RKO (cell line): ENCODE measurements at regions not wholly inside any gene's neighbourhood (a gene's known extent, or its start where the extent isn't known, plus 50 kb on each side); places are given as distances from the start of the nearest gene placed in this dataset.
A peak's percentile ranks its signal among the peaks of the same experiment; 100 is the strongest.
"Not testable (repeated sequence)": the region's sequence is repeated elsewhere in the genome, so short reads cannot be mapped to it uniquely, and the experiment has no call there.

ENCODE experiments used
- DNase-seq: peaks from one replicate; pipeline ENCODE4 v3.0.0-alpha.2; 2016; ENCODE audit warnings: low spot score

DNA sequence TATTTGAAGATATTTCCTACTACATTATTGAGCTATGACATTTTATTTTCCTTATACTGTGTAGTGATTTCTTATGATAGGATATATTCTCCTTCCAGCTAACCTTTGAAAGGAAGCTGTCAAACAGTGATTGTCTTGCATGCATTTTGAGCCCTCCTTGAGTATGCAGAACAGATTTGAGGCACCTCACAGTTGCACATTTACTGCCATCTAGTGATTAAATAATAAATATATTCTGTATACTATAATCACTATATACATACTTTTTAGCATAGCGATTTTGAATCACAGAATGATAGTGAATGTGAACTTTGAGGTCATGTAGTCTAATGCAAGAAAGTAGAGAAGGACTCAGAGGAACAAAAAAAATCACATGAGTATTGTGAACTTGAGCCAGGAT is 268.4 kb upstream of the CDH19 start:
- DNase-seq = peak; percentile 64

- DNase-seq = no peak
These were observed 263.8 kb upstream of the CDH19 start for GRCh38 chr18:66867653-66868052.

GRCh38 chr18:66866427-66866940 is 262.6 kb upstream of the CDH19 start:
- DNase-seq = not testable (repeated sequence)

DNA sequence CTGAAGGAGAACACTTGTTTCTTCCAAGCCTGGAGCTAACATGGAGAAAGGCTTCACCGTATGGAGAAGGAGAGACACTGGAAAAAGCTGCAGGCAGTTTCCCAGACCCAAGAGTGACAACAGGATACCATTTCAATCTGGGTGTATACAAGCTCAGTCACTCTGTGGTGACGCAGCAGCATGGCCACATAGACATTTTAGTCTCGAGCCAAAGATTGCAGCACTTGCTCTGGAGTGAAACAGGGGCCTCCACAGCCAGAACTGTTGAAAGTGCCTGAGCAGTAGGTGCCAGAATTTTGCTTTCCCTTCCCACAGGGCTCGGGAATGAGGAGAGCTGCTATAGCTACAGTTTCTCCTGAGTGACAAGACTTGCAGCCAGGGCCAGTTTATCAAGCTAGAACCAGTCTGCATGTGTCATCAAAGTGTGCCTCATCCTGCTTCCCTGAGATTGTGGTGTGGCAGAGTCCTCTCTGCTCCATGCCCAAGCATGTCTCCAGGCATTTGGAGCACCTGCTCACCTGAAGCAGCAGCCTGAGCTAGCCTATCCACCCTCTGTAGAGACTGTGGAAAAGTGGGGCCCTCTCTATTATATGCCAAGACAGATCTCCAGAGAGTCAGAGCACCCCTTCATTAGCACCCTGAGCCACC is 234.6 kb upstream of the CDH19 start:
- DNase-seq = peak; percentile 19

- no peak for DNase-seq
These were observed 229.8 kb upstream of the CDH19 start for GRCh38 chr18:66833646-66834045.

DNA sequence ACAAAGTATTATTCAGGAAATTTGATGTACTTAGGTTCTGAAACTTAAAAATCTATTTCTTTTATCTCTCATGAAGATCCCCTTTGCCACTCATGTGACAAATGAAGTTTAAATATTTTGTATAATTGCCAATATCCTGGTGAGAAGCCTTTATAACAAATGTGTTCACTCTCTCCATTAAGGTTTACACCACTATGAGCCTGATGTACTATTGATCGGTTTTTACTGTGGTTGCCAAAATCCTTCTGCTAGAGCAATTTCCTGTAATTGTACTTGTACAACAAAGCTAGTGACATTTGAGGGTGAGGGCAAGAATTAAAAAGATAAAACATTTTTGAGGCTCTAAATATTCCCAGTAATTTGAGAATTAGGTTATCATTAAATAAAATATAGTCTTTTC is 222.3 kb upstream of the CDH19 start:
- DNase-seq = no peak

GRCh38 chr18:66825347-66825746 is 221.5 kb upstream of the CDH19 start:
- DNase-seq = no peak

DNA sequence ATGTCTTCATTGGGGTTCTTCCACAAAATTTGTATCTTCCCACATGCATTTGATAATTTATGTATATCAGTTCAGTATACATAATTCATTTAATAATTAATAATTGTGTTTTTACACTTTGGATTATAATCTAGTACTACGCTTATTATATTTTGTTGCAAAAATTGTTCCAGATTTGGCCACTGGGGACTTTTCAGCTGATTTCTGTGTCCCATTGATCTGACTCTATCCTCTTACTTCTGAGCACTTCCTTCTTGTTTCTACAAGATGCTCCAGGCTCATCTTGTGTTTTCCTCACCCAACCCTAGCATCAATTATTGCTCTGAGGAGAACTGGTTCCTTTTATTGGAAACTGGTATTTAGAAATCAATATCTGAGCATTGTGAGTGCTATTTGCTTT is 215.3 kb upstream of the CDH19 start:
- DNase-seq = peak; percentile 5

- DNase-seq = no peak
These were observed 209.2 kb upstream of the CDH19 start for GRCh38 chr18:66813138-66813537.

- DNase-seq = no peak
These were observed 191.2 kb upstream of the CDH19 start for GRCh38 chr18:66795051-66795450.

DNA sequence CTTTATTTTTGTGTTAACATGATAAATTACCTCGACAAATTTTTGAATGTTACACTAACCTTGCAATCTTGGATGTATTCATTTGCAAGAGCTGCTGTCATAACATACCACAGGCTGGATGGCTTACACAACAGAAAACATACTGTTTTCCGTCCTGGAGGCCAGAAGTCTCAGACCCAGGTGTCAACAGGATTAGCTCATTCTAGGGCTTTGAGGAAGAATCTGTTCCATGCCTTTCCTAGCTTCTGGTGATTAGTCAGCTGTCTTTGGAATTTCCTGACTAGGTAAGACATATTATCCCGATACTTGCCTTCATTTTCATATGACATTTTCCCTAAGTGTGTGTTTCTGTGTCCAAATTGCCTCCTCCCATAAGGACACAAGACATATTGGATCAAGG is 188.6 kb upstream of the CDH19 start:
- DNase-seq = no peak

- no peak for DNase-seq
These were observed 176.7 kb upstream of the CDH19 start for GRCh38 chr18:66780609-66781008.

GRCh38 chr18:66778048-66778447 is 174.2 kb upstream of the CDH19 start:
- no peak for DNase-seq

DNA sequence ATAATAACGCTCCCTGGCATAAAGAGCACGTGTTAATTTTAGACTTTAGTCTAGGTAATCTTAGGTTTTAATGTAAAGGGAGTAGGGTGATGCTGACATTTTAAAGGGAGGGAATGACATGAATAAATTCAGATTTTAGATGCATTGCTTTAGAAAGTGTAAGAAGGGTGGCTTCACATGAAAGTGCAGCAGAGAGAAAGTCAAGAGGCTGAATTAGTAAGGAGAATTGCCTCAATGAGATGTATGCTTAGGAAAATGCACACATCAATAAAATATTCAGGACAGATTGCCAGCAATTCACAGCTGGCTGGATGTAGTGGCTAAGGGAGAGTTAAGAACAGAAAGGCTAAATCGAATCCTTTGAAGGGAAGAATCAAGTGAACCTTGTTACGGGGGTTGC is 165.5 kb upstream of the CDH19 start:
- DNase-seq = no peak

DNA sequence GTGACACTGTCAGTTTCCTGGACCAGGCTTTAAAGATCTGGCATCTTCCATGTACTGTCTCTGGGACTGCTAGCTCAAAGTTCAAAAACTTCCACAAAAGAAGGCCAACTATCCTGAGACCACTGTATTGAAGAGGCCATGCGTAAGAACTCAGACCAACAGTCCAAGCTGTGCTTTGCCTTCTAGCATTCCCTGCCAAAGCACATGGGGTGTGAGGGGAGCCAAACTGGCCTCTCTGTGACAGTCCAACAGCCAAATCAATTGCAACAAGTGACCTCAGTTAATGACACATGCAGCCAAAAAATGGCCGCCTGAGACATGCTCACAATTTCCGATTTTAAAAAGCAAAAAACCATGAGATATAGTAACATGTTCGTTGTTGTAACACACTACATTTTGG is 160.3 kb upstream of the CDH19 start:
- no peak for DNase-seq

DNA sequence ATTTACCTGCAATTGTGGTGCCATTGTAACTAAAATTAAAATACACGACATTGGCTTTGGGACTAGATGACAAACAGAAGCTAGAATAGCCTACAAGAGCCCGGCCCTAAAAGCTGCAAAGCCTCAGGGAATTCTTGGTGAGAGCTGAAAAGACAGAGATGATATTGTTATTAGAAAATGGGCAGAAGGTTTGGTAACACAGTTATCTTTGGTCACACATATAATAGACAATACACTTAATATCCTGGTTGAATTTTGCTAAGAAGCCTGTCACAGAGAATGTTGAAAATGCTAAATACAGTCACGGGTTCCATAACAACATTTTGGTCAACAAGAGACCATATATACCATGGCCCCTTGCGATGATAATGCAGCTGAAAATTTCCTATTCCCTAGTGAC is 157.3 kb upstream of the CDH19 start:
- no peak for DNase-seq

DNA sequence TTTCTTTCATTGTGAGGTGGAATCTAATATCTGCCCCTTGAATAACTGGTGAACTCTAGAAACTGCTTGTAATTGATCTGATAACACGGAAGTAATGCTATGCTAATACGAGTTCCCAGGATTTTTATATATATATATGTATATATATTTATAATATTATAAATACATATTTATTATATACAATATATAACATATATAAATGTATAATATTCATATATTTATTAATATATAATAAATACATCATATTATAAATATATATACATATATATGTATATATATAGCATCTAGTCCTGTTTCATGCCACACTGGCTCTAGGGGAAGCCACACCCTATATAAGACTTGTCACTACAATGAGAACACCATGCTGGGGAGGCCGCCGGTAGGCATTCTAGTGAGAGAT is 156.7 kb upstream of the CDH19 start:
- no peak for DNase-seq

DNA sequence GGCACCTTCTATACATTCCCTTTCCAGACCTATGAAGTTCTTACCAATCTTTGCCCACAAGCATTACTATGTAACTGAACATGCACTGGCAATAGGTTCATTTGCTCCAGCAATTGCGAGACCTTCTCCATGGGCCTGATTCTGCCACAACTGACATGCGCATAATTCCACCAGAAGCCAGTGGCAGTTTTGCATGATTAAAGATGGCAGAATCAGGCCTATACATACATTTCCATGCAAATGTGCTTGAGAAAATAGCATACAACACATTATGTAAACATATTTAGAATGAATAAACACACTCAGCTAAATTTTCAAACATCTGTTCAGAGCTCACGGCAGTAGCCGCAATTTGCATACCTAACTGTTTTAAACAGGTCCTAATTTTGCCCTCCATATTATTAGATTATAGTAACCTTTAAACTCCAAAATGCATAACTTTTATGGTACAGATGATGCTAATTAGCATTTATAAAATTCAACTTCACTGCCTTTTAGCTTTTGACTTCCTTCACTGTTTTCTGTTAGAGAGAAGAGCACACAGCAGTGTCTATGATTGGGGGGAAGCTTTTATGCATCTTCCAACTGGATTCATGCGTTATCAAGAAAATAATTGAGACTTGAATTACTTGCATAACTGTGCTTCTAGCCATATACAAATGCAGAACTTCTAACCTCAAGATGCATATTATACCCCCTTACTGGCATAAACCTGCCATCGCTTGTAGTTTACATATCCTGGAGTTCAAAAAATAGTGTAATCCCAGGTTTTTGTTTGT is 155.3 kb upstream of the CDH19 start:
- no peak for DNase-seq

GRCh38 chr18:66757946-66758345 is 154.1 kb upstream of the CDH19 start:
- DNase-seq = no peak

- no peak for DNase-seq
These were observed 150.4 kb upstream of the CDH19 start for GRCh38 chr18:66754335-66754734.

DNA sequence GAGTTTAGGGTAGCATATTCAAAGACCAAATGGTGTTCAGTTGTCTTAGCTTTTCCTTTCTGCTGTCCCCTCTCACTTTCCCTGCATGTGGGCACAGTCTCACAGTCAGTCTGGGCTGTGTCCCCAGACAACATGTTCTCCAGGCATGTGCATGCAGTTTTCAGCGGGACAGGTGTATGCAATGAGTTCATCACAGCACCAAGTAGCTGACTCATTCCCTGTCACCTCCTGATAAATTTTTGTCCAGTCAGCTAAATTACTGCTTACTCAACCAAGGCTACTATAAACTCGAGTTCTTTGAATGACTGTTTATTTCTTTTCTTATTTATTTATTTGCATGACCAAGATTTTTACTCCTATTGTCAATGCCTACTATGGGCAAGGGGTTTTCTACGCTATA is 148.8 kb upstream of the CDH19 start:
- DNase-seq = peak; percentile 39

- no peak for DNase-seq
These were observed 145.7 kb upstream of the CDH19 start for GRCh38 chr18:66749481-66750035.

DNA sequence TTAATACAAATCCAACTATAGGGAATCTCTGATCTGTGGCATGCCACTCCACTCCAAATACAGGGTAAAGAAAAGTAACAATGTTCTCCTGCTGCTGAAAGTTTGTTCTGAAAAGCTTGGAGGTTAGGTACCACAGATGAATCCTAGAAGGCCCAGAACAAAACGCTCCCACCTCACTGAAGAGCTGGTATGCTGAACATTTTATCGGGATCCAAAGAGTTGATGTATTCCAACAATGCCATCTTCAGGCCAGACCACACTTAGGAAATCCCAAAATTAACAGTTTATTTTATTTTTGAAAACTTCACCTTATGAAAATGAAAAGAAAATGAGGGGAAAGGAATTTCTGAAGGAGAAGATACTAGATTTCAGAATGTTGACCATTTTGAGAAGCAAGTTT is 145.1 kb upstream of the CDH19 start:
- DNase-seq = peak; percentile 30
